GM18508 (cell line): ENCODE measurements at regions not wholly inside any gene's neighbourhood (a gene's known extent, or its start where the extent isn't known, plus 50 kb on each side); places are given as distances from the start of the nearest gene placed in this dataset.

Experiments
- ATAC-seq: cut with Tn5 transposase; IDR thresholded peaks from one replicate; pipeline ENCODE4 v1.9.1; 2021; ENCODE audit warnings: moderate number of reproducible peaks; ENCODE audit not compliant: insufficient read depth, unreplicated experiment

GRCh38 chr4:161143375-161143774, 1020.4 kb downstream of the FSTL5 start:
- no peak for ATAC-seq

GRCh38 chr4:161134795-161135194, 1029.0 kb downstream of the FSTL5 start:
- ATAC-seq: no peak

GRCh38 chr4:161133586-161134276, 1030.1 kb downstream of the FSTL5 start:
- ATAC-seq: no peak

GRCh38 chr4:161132715-161133425, 1030.9 kb downstream of the FSTL5 start:
- peak; percentile 96 for ATAC-seq

GRCh38 chr4:161121451-161121850, 1042.3 kb downstream of the FSTL5 start:
- ATAC-seq: no peak

- no peak for ATAC-seq
These were observed 1061.9 kb downstream of the FSTL5 start for GRCh38 chr4:161101881-161102280.

GRCh38 chr4:161097821-161098220, 1066.0 kb downstream of the FSTL5 start:
- ATAC-seq: no peak

GRCh38 chr4:161061046-161061445, 1102.8 kb downstream of the FSTL5 start:
- ATAC-seq: no peak
